ENCODE measurements at regions not wholly inside any gene's neighbourhood (a gene's known extent, or its start where the extent isn't known, plus 50 kb on each side); places are given as distances from the start of the nearest gene placed in this dataset.

- no peak for TF ChIP-seq ZNF462 (CRISPR knock-in tag; IDR thresholded peaks at IDR 0.05)
- no peak for TF ChIP-seq NANOG (IDR thresholded peaks at IDR 0.05; ENCODE audit: borderline replicate concordance)
Observed at GRCh38 chr21:15277466-15277865, 212.7 kb upstream of the NRIP1 start (continued).

- H3K9me3 Mint-ChIP-seq = peaks cover 6% of the 10 kb centered on the region; the same call in 1 of the 3 replicates
- no peak overlapping the region for H3K4me3 Mint-ChIP-seq
- ATAC-seq = no peak
- H3K4me1 Mint-ChIP-seq = no peaks in the 10 kb centered on the region
- Histone ChIP-seq H3K79me2 (replicated peaks; ENCODE audit: insufficient read depth) (no peaks in the 10 kb centered on the region), H3K4me1 (ENCODE audit: insufficient read depth) (no peaks in the 10 kb centered on the region), H2AFZ (peak overlapping the region; percentile 16; the same call in 1 of the 2 replicates), H3K27ac (ENCODE audit: low read depth) (no peak overlapping the region), H3K36me3 (ENCODE audit: insufficient read depth) (no peaks in the 10 kb centered on the region), H3K9me2 (ENCODE audit: insufficient read depth) (no peaks in the 10 kb centered on the region), H4K20me1 (replicated peaks; ENCODE audit: insufficient read depth) (no peaks in the 10 kb centered on the region), H3F3A (replicated peaks; ENCODE audit: low read depth) (no peaks in the 10 kb centered on the region), H3K4me2 (no peak overlapping the region), H3K27me3 (ENCODE audit: insufficient read depth) (no peaks in the 10 kb centered on the region), H3K4me3 (no peak overlapping the region)
- H3K27ac Mint-ChIP-seq = no peak overlapping the region
- H3K36me3 Mint-ChIP-seq (ENCODE audit: low read depth) = no peaks in the 10 kb centered on the region
- no peaks in the 10 kb centered on the region for H3K27me3 Mint-ChIP-seq (ENCODE audit: insufficient read depth, low read depth, poor library complexity)
- no peak for DNase-seq (ENCODE audit: low spot score)
- no peak for TF ChIP-seq EZH2phosphoT487 (IDR thresholded peaks at IDR 0.05; ENCODE audit: unreplicated experiment)
- no peak for TF ChIP-seq EZH2 (IDR thresholded peaks at IDR 0.05; ENCODE audit: low read depth, unreplicated experiment)
- TF ChIP-seq ETS1 (IDR thresholded peaks at IDR 0.05) = no peak
- TF ChIP-seq NANOG (IDR thresholded peaks at IDR 0.05; ENCODE audit: borderline replicate concordance) = no peak
- TF ChIP-seq STAT1 (IDR thresholded peaks at IDR 0.05; ENCODE audit: unreplicated experiment) = no peak
- TF ChIP-seq POLR2AphosphoS5 (IDR thresholded peaks at IDR 0.05; ENCODE audit: low read depth) = no peak
Observed at GRCh38 chr21:15278279-15278678, 213.5 kb upstream of the NRIP1 start.

Measured in GM23338 (cell line).